Stromal cell of bone marrow (primary cell): ENCODE measurements at regions not wholly inside any gene's neighbourhood (a gene's known extent, or its start where the extent isn't known, plus 50 kb on each side); places are given as distances from the start of the nearest gene placed in this dataset.
"Not testable (repeated sequence)": the region's sequence is repeated elsewhere in the genome, so short reads cannot be mapped to it uniquely, and the experiment has no call there.

Experiments
- DNase-seq: peaks from one replicate; pipeline ENCODE4 v3.0.0-alpha.2; 2012; ENCODE audit warnings: low read depth

DNA sequence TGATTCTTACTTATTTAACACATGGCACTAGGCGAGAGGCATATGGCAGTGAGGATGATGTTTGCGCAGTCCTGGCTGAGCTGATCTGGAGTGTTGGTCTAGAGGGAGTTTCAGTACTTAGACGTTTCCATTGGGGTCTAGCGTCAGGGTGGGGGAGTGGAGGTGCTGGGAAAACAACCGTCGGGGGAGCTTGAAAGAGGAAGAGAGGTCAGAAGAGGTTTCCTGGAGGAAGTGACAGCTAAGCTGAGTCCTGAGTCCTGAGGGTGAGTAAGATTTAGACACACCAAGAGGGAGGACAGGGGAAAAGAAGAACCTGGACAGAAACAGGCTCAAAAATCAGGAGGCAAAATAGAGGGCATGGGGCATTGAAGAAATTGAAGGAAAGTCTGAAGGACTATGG is 81.4 kb downstream of the ALOX5AP start:
- no peak for DNase-seq

- peak; percentile 57 for DNase-seq
Measured at GRCh38 chr13:30818323-30818960, 83.1 kb downstream of the ALOX5AP start.

- no peak for DNase-seq
Measured at GRCh38 chr13:30819136-30819888, 84.0 kb downstream of the ALOX5AP start.

GRCh38 chr13:30821421-30821820 is 84.7 kb upstream of the MEDAG start:
- DNase-seq = no peak

- DNase-seq = no peak
Measured at GRCh38 chr13:30824651-30825050, 81.4 kb upstream of the MEDAG start.

DNA sequence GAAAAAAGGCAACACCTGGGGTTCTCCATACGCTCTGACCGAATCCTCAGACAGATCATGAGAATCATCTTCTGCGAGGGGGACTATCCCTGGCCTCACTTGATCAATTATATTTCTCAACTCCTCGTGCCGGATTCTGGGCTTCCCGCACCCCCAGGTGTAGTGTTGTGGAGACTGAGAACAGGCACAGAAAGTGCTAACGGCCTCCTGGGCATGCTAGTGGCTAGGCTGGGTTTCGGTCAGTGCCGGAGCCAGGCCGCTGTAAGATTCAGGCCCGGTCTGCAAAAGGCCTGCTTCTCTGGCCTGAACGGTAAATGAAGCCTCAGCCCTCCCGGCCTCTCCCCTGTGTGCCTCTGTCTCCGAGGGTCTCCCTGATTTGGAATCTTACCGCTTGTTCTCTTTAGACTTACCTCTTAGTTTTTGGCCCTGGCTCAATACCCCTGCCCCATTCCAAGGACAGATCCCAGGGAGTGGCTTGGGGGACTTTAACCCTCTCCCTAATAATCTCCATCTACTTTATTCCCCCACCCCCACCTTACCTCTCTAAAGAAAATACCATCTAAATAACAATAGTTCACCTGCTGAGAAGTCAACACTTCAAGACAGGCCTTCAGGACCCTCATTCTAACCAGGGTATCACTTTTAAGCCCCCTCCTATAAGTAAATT is 79.0 kb upstream of the MEDAG start:
- DNase-seq = no peak

DNA sequence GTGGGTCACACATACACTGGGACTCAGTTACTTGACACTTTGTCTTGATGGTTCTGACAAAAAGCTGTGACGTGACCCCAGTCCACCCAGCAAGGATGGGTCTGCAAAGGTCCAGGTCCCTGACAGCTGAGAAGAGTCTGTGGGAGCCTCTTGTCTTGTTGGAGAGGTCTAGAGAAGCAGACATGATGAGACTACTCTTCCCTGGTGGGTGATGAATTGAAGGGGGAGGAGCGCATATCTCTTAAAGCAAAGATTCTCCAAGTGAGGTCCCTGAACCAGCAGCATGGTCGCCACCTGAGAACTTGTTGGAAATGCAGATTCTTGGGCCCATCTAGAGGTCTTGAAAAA is 78.5 kb upstream of the MEDAG start:
- DNase-seq = no peak

- DNase-seq = no peak
Measured at GRCh38 chr13:30829145-30829832, 76.8 kb upstream of the MEDAG start.

GRCh38 chr13:30829833-30830637 is 76.0 kb upstream of the MEDAG start:
- no peak for DNase-seq

DNA sequence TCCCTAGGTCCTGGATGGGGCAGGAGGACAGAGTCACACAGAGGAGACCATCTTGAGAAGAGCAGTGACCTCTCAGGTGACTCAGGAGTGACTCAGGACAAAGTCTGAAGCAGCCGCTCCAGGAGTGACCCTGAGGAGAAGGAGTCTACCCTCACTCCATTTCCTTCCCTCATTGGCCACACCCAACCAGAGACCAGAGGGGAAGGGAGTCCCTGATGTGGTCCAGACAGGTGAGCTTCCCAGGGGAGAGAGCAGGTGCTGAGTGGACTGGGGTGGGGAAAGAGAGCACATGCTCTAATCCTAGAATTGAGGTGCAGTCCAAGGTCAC is 75.5 kb upstream of the MEDAG start:
- DNase-seq = no peak

GRCh38 chr13:30831515-30831914 is 74.6 kb upstream of the MEDAG start:
- no peak for DNase-seq

DNA sequence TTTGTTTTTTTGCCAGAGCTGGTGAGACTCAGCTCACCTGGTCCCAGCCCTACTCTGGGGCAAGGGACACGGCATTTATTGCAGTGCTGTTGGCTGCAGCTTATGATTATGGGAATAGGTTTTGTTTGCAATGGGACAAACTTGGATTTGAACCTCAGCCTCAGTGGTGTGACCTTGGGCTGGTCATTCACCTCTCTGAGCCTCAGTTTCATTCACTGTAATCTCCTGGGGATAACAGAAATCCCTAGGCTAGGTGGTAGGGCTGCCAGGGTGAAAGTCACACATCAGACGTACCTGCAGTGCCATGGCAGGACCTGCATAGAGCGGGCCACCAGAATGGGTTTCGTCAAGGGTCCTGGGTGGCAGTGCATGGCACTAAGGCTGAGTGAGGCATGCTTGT is 73.7 kb upstream of the MEDAG start:
- no peak for DNase-seq

GRCh38 chr13:30832845-30833332 is 73.2 kb upstream of the MEDAG start:
- no peak for DNase-seq

DNA sequence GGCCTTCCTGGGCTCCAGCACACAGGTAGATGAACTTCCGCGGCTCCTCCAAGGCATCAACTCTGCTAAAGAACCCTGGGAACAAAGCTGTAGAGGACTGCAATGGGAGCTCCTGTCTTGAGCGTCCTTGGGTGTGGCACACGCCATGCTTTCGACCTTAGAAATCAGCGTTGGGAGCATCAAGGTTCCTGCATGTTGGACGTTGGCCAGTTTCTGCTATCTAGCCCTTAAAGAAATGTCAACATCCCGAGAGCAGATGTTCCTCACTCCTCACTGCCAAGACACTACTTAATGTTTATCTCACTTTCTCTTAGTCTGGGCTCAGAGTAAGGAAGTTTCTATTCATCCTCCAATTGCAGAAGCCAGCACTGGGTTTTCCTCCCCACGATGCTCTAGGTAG is 70.6 kb upstream of the MEDAG start:
- DNase-seq = no peak

GRCh38 chr13:30837227-30838159 is 68.6 kb upstream of the MEDAG start:
- no peak for DNase-seq

DNA sequence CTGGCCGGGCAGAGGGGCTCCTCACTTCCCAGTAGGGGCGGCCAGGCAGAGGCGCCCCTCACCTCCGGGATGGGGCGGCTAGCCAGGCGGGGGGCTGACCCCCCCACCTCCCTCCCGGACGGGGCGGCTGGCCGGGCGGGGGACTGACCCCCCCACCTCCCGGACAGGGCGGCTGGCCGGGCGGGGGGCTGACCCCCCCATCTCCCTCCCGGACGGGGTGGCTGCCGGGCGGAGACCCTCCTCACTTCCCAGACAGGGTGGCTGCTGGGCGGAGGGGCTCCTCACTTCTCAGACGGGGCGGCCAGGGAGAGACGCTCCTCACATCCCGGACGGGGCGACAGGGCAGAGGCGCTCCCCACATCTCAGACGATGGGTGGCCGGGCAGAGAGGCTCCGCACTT is 66.4 kb upstream of the MEDAG start:
- not testable (repeated sequence) for DNase-seq

- no peak for DNase-seq
Measured at GRCh38 chr13:30840515-30840914, 65.6 kb upstream of the MEDAG start.

DNA sequence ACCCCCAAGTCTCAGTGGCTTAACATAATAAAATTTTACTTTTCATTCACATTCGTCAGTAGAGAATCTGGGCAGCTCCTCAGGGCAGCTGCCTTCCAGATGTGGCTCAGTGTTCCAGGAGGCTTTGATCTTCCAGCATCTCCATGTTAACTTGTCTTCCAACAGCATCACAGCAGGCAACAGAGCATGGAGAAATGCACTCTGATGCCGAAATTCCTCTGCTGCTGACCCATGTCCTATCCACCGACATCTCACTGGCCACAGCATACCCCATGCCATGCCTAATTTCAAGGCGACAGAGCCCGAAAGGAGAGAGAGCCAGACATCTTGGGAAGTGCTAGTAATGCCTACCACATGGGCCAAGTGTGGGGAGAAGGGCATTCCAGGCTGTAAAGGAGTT is 64.9 kb upstream of the MEDAG start:
- no peak for DNase-seq

DNA sequence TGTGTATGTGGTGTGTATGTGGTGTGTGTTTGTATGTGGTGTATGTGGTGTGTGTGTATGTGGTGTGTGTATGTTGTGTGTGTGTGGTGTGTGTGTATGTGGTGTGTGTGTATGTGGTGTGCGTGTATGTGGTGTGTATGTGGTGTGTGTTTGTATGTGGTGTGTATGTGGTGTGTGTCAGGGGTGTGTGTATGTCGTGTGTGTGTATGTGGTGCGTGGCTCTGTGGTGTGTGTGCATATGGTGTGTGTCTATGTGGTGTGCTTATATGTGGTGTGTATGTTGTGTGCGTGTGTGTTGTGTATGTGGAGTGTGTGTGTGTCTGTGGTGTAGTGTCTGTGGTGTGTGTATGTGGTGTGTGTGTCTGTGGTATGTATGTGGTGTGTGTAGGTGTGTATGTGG is 62.5 kb upstream of the MEDAG start:
- DNase-seq = no peak

DNA sequence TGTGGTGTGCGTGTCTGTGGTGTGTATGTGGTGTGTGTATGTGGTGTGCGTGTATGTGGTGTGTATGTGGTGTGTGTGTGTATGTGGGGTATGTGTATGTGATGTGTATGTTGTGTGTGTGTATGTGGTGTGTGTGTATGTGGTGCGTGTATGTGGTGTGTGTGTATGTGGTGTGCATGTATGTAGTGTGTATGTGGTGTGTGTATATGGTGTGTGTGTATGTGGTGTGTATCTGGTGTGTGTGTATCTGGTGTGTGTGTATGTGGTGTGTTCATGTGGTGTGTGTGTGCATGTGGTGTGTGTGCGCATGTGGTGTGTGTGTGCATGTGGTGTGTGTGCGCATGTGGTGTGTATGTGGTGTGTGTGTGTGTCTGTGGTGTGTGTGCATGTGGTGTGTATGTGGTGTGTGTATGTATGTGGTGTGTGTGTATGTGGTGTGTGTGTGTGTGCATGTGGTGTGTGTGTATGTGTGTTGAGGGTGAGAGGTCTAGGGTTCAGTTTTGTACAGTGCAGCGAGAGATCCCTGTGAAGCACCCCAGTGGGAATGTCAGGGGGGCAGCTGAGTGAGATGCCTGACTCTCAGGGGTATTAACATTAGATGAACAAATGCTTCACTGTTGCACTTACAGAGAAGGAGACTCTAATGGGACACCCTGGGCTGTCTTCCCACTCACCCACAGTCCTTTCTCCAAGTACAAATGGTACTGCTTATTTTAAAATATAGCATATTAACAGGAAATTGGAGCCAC is 61.3 kb upstream of the MEDAG start:
- no peak for DNase-seq
